ENCODE measurements at regions not wholly inside any gene's neighbourhood (a gene's known extent, or its start where the extent isn't known, plus 50 kb on each side); places are given as distances from the start of the nearest gene placed in this dataset.
"Not testable (repeated sequence)": the region's sequence is repeated elsewhere in the genome, so short reads cannot be mapped to it uniquely, and the experiment has no call there.

DNA sequence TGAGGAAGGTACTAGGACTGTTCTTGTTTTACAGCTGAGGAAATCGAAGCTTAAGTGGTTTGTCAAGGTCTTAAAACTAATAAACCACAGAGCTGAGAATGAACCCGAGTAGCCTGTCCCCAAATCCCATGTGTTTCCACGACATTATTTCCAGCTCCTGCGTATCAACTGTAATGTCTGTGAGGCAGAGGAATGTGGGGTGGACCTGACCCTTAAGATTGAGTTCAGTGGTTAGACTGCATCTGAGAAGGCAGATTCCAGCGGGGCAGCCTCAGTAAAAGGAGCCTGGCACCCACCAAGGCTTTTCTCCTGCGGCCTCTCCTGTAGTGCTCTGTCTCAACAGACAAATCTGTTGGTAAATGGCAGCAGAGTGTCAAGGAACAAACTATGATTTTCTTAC lies 81.9 kb upstream of the TMEM178A start:
- TF ChIP-seq, protein P1, sequence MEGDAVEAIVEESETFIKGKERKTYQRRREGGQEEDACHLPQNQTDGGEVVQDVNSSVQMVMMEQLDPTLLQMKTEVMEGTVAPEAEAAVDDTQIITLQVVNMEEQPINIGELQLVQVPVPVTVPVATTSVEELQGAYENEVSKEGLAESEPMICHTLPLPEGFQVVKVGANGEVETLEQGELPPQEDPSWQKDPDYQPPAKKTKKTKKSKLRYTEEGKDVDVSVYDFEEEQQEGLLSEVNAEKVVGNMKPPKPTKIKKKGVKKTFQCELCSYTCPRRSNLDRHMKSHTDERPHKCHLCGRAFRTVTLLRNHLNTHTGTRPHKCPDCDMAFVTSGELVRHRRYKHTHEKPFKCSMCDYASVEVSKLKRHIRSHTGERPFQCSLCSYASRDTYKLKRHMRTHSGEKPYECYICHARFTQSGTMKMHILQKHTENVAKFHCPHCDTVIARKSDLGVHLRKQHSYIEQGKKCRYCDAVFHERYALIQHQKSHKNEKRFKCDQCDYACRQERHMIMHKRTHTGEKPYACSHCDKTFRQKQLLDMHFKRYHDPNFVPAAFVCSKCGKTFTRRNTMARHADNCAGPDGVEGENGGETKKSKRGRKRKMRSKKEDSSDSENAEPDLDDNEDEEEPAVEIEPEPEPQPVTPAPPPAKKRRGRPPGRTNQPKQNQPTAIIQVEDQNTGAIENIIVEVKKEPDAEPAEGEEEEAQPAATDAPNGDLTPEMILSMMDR (IDR thresholded peaks at IDR 0.05) = no peak
- no peaks in the 10 kb centered on the region for H3K9me3 ChIP-seq (ENCODE audit: control insufficient read depth, insufficient read depth, low read length)

DNA sequence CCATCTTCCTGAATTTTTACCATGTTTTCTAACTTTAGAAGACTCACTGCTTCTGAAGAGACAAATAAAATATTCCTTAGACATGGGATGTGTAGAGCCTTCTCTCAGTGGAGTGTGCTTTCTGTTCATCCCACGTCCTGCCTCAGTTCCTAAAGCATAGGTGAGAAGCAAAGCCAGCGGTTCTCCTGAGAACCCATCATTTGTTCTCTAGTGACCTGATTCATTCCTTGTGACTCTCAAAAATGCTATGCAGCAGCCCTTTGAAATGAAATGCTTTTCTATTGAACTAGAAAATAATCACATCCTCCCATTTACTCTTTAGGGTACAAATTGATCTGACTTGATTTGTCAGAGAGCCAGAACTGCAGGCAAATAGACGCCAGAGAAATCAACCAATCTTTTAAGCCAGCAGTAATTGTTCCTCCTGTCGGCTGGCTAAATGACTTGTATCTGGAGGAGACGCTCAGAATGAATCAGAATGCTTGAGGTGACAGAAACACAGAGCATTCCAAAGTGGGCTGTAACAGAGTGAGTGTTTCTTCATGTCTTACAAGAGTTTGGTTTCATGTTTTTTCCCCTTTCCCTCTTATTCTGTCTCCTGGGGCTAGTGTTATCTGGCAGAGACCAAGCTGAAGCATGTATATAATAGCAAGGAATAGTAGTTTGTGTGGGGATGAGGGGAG lies 81.3 kb upstream of the TMEM178A start:
- Histone ChIP-seq H3K4me3 (ENCODE audit: low read length) (no peak overlapping the region), H3K9me3 (ENCODE audit: control insufficient read depth, insufficient read depth, low read length) (no peaks in the 10 kb centered on the region), H3K4me1 (ENCODE audit: control insufficient read depth, insufficient read depth, low read length) (no peaks in the 10 kb centered on the region), H3K27ac (ENCODE audit: low read length) (no peak overlapping the region), H3K27me3 (ENCODE audit: control insufficient read depth, insufficient read depth, low read length) (no peaks in the 10 kb centered on the region), H3K36me3 (ENCODE audit: control insufficient read depth, insufficient read depth, low read length) (no peaks in the 10 kb centered on the region)
- intact Hi-C loops (cut with micrococcal nuclease) = no loop called here
- Mint-ChIP-seq H3K27ac (no peak overlapping the region), H3K9me3 (peaks cover 3 to 4% of the 10 kb centered on the region in 2 donors), H3K27me3 (ENCODE audit: low read depth in 2 of 2) (peaks cover 0 to 10% of the 10 kb centered on the region in 2 donors), H3K36me3 (no peaks in the 10 kb centered on the region), H3K4me1 (no peaks in the 10 kb centered on the region), H3K4me3 (no peak overlapping the region)
- WGBS (ENCODE audit: insufficient coverage) = 86% methylated on average over 5 of the region's 5 CpGs
- DNase-seq (no peak), ATAC-seq (no peak)
- TF ChIP-seq, protein P1 (IDR thresholded peaks at IDR 0.05) = no peak

More for the DNA sequence above, 81.9 kb upstream of the TMEM178A start:
- Mint-ChIP-seq H3K27ac (no peak overlapping the region), H3K4me3 (no peak overlapping the region), H3K9me3 (peaks cover 3 to 4% of the 10 kb centered on the region in 2 donors), H3K27me3 (ENCODE audit: low read depth in 2 of 2) (peaks cover 0 to 10% of the 10 kb centered on the region in 2 donors), H3K4me1 (no peaks in the 10 kb centered on the region), H3K36me3 (no peaks in the 10 kb centered on the region)
- Histone ChIP-seq H3K4me3 (ENCODE audit: low read length) (no peak overlapping the region), H3K27ac (ENCODE audit: low read length) (no peak overlapping the region), H3K4me1 (ENCODE audit: control insufficient read depth, insufficient read depth, low read length) (no peaks in the 10 kb centered on the region), H3K27me3 (ENCODE audit: control insufficient read depth, insufficient read depth, low read length) (no peaks in the 10 kb centered on the region), H3K36me3 (ENCODE audit: control insufficient read depth, insufficient read depth, low read length) (no peaks in the 10 kb centered on the region)
- 94% methylated on average over 6 of the region's 6 CpGs for WGBS (ENCODE audit: insufficient coverage)
- ATAC-seq (no peak), DNase-seq (no peak)
- intact Hi-C loops (cut with micrococcal nuclease) = no loop called here

DNA sequence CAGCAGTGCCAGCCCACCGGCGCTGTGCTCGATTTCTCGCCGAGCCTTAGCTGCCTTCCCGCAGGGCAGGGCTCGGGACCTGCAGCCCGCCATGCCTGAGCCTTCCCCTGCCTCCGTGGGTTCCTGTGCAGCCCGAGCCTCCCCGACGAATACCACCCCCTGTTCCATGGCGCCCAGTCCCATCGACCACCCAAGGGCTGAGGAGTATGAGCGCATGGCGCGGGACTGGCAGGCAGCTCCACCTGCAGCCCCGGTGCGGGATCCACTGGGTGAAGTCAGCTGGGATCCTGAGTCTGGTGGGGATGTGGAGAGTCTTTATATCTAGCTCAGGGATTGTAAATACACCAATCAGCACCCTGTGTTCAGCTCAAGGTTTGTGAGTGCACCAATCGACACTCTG lies 80.2 kb upstream of the TMEM178A start:
- H3K27ac Mint-ChIP-seq; ATAC-seq; H3K4me1 ChIP-seq (ENCODE audit: control insufficient read depth, insufficient read depth, low read length); H3K9me3 ChIP-seq (ENCODE audit: control insufficient read depth, insufficient read depth, low read length); H3K4me3 Mint-ChIP-seq; H3K27me3 ChIP-seq (ENCODE audit: control insufficient read depth, insufficient read depth, low read length); H3K9me3 Mint-ChIP-seq; H3K4me3 ChIP-seq (ENCODE audit: low read length); intact Hi-C loops (cut with micrococcal nuclease); DNase-seq; H3K36me3 ChIP-seq (ENCODE audit: control insufficient read depth, insufficient read depth, low read length); H3K36me3 Mint-ChIP-seq; H3K4me1 Mint-ChIP-seq; H3K27ac ChIP-seq (ENCODE audit: low read length): not testable (repeated sequence)
- WGBS (ENCODE audit: insufficient coverage) = 97% methylated on average over 18 of the region's 20 CpGs
- peaks cover 0 to 10% of the 10 kb centered on the region in 2 donors for H3K27me3 Mint-ChIP-seq (ENCODE audit: low read depth in 2 of 2)

DNA sequence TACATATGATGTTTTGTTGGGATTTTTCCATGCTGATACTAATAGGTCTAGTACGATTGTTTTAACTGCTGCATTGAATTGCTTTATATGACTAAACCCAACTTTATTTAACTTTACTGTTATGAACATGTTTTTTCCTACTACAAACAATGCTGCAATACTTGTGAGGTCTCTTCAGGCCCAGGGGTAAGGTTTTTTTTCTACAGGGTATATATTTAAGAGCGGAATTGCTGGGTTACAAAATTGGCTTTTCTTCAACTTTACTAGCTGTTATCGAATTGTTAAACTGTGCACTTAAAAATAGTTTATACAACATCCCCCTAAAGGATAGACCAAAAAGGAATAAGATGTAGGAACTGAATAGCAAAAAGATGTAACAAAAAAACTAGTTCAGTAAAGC lies 78.5 kb upstream of the TMEM178A start:
- intact Hi-C loops (cut with micrococcal nuclease) = no loop called here
- Mint-ChIP-seq H3K27ac (no peak overlapping the region), H3K4me1 (no peaks in the 10 kb centered on the region), H3K9me3 (peaks cover 2 to 3% of the 10 kb centered on the region in 2 donors), H3K36me3 (no peaks in the 10 kb centered on the region), H3K27me3 (ENCODE audit: low read depth in 2 of 2) (peaks cover 0 to 10% of the 10 kb centered on the region in 2 donors), H3K4me3 (no peak overlapping the region)
- Histone ChIP-seq H3K27ac (ENCODE audit: low read length) (no peak overlapping the region), H3K4me3 (ENCODE audit: low read length) (no peak overlapping the region), H3K4me1 (ENCODE audit: control insufficient read depth, insufficient read depth, low read length) (no peaks in the 10 kb centered on the region), H3K27me3 (ENCODE audit: control insufficient read depth, insufficient read depth, low read length) (no peaks in the 10 kb centered on the region), H3K9me3 (ENCODE audit: control insufficient read depth, insufficient read depth, low read length) (no peaks in the 10 kb centered on the region), H3K36me3 (ENCODE audit: control insufficient read depth, insufficient read depth, low read length) (no peaks in the 10 kb centered on the region)
- ATAC-seq (no peak), DNase-seq (no peak)
- TF ChIP-seq, protein P1 (IDR thresholded peaks at IDR 0.05) = no peak
- WGBS (ENCODE audit: insufficient coverage) = 100% methylated on average over 1 of the region's 3 CpGs

Measured in natural killer cell (primary cell).